Spleen (tissue), 7 donors: ENCODE measurements at regions not wholly inside any gene's neighbourhood (a gene's known extent, or its start where the extent isn't known, plus 50 kb on each side); places are given as distances from the start of the nearest gene placed in this dataset.

ENCODE experiments used
- CTCF ChIP-seq, 11 experiments: fragments of 200-600 bp in 7 of 11; fragments of 450-650 bp in 4 of 11; sonication (generic) in 4 of 11; IDR thresholded peaks in 8 of 11; conservative IDR thresholded peaks in 3 of 11; 1 replicate in 7 of 11; 2 replicates in 4 of 11; pipeline versions ENCODE4 v1.4.0 to v1.8.0; 2016 to 2021; ENCODE audit warnings: antibody characterized with exemption in 11 of 11, inconsistent platforms in 4 of 11, mild to moderate bottlenecking in 1 of 11
- POLR2AphosphoS5 ChIP-seq, 3 donors: sonication (generic); formaldehyde crosslinking; IDR thresholded peaks; one replicate each; pipeline ENCODE4 v1.5.1; 2017; ENCODE audit warnings: antibody characterized with exemption in 3 of 3
- donor health status: DM: no; HTN: no; CAD: no; lungs with moderate emphysema.
- donor health status: DM: no; HTN: no; CAD: no.
- donor health status: DM: no; HTN: no; CAD: no.

- no peak for TF ChIP-seq CTCF (IDR thresholded peaks at IDR 0.05 in 8 of 11, conservative IDR thresholded peaks at IDR 0.05 in 3 of 11)
- no peak for TF ChIP-seq POLR2AphosphoS5 (IDR thresholded peaks at IDR 0.05)
These were observed 279.6 kb upstream of the PLET1 start for GRCh38 chr11:112540261-112540660.
